ENCODE measurements at regions not wholly inside any gene's neighbourhood (a gene's known extent, or its start where the extent isn't known, plus 50 kb on each side); places are given as distances from the start of the nearest gene placed in this dataset.

GRCh38 chr16:65728167-65728566 is 606.3 kb upstream of the CDH11 start:
- H3K4me3 ChIP-seq (ENCODE audit: control insufficient read depth, low read depth, low read length), result no peak overlapping the region
- DNase-seq (ENCODE audit: low read depth), result no peak
- TF ChIP-seq, protein P1, sequence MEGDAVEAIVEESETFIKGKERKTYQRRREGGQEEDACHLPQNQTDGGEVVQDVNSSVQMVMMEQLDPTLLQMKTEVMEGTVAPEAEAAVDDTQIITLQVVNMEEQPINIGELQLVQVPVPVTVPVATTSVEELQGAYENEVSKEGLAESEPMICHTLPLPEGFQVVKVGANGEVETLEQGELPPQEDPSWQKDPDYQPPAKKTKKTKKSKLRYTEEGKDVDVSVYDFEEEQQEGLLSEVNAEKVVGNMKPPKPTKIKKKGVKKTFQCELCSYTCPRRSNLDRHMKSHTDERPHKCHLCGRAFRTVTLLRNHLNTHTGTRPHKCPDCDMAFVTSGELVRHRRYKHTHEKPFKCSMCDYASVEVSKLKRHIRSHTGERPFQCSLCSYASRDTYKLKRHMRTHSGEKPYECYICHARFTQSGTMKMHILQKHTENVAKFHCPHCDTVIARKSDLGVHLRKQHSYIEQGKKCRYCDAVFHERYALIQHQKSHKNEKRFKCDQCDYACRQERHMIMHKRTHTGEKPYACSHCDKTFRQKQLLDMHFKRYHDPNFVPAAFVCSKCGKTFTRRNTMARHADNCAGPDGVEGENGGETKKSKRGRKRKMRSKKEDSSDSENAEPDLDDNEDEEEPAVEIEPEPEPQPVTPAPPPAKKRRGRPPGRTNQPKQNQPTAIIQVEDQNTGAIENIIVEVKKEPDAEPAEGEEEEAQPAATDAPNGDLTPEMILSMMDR (IDR thresholded peaks at IDR 0.05; ENCODE audit: control insufficient read depth, insufficient read depth, low read depth, low read length, missing control alignments), result no peak

- H3K4me3 ChIP-seq (ENCODE audit: control insufficient read depth, low read depth, low read length), result no peak overlapping the region
- TF ChIP-seq, protein P1 (IDR thresholded peaks at IDR 0.05; ENCODE audit: control insufficient read depth, insufficient read depth, low read depth, low read length, missing control alignments), result no peak
- no peak for DNase-seq (ENCODE audit: low read depth)
Observed at GRCh38 chr16:65727534-65728137, 605.8 kb upstream of the CDH11 start.

- H3K4me3 ChIP-seq (ENCODE audit: control insufficient read depth, low read depth, low read length), result no peak overlapping the region
- TF ChIP-seq, protein P1 (IDR thresholded peaks at IDR 0.05; ENCODE audit: control insufficient read depth, insufficient read depth, low read depth, low read length, missing control alignments), result no peak
- DNase-seq (ENCODE audit: low read depth), result peak; percentile 61
Observed at GRCh38 chr16:65725156-65725845, 603.4 kb upstream of the CDH11 start.

GRCh38 chr16:65722429-65722828 is 600.6 kb upstream of the CDH11 start:
- no peak for DNase-seq (ENCODE audit: low read depth)
- no peak overlapping the region for H3K4me3 ChIP-seq (ENCODE audit: control insufficient read depth, low read depth, low read length)
- TF ChIP-seq, protein P1 (IDR thresholded peaks at IDR 0.05; ENCODE audit: control insufficient read depth, insufficient read depth, low read depth, low read length, missing control alignments), result no peak

DNA sequence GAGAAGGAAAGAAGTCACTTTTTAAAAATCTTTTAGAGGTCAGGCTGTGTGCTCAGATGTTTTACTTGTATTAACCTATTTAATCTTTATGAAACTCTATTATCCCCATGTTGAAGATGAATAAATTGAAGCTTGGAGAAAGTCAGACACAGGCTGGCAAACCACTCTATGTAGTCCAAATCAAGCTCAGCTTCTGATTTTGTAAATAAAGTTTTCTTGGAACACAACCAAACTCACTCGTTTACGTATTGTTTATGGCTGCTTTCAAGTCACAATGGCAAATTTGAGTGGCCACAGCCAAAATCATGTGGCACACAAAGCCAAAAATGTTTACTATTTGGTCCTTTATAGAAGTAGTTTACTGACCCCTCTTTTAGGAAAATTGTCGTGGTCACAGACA is 596.0 kb upstream of the CDH11 start:
- no peak overlapping the region for H3K4me3 ChIP-seq (ENCODE audit: control insufficient read depth, low read depth, low read length)
- TF ChIP-seq, protein P1 (IDR thresholded peaks at IDR 0.05; ENCODE audit: control insufficient read depth, insufficient read depth, low read depth, low read length, missing control alignments), result no peak
- no peak for DNase-seq (ENCODE audit: low read depth)

- TF ChIP-seq, protein P1 (IDR thresholded peaks at IDR 0.05; ENCODE audit: control insufficient read depth, insufficient read depth, low read depth, low read length, missing control alignments), result no peak
- no peak overlapping the region for H3K4me3 ChIP-seq (ENCODE audit: control insufficient read depth, low read depth, low read length)
- no peak for DNase-seq (ENCODE audit: low read depth)
Observed at GRCh38 chr16:65716737-65717700, 595.2 kb upstream of the CDH11 start.

Data from AG09309 (cell line).